Thyroid gland (tissue), 4 donors: ENCODE measurements at regions not wholly inside any gene's neighbourhood (a gene's known extent, or its start where the extent isn't known, plus 50 kb on each side); places are given as distances from the start of the nearest gene placed in this dataset.

Source experiments
- DNase-seq, 2 donors: peaks; one replicate each; pipeline ENCODE4 v3.0.0-alpha.2; 2019
- H3K27ac ChIP-seq, 3 donors: fragments of 200-600 bp; sonication (generic); 1 replicate in 2 of 3; 2 replicates in 1 of 3; pipeline ENCODE4 v1.5.1; 2016 to 2019; ENCODE audit warnings: mild to moderate bottlenecking in 1 of 3, moderate library complexity in 1 of 3
- H3K27me3 ChIP-seq: fragments of 200-600 bp; sonication (generic); one replicate; pipeline ENCODE4 v1.5.1; 2019
- H3K36me3 ChIP-seq, 2 donors: fragments of 200-600 bp; sonication (generic); one replicate each; pipeline ENCODE4 v1.5.1; 2016 to 2019
- H3K4me1 ChIP-seq, 2 donors: fragments of 200-600 bp; sonication (generic); one replicate each; pipeline ENCODE4 v1.5.1; 2017 to 2019
- H3K4me3 ChIP-seq, 3 donors: fragments of 200-600 bp; sonication (generic); replicated peaks in 1 of 3; 1 replicate in 2 of 3; 2 replicates in 1 of 3; pipeline ENCODE4 v1.5.1; 2016; ENCODE audit warnings: mild to moderate bottlenecking in 1 of 3
- H3K9me3 ChIP-seq: fragments of 200-600 bp; sonication (generic); one replicate; pipeline ENCODE4 v1.5.1; 2017
- POLR2A ChIP-seq, 2 donors: fragments of 450-650 bp; IDR thresholded peaks; one replicate each; pipeline ENCODE4 v1.6.1; 2017; ENCODE audit warnings: antibody characterized with exemption in 2 of 2, mild to moderate bottlenecking in 2 of 2, moderate library complexity in 1 of 2
- WGBS, 2 donors: methylation state at CpG; one replicate each; pipeline ENCODE4 v1.1.5; 2017; 5-methylcytosine and 5-hydroxymethylcytosine counted together
- intact Hi-C: fragments of 100-400 bp; cut with DNase I; formaldehyde crosslinking; loops from one replicate; pipeline ENCODE4 v1.15.1; 2023
- TF ChIP-seq, protein P1 (sequence below), 6 experiments: fragments of 200-600 bp in 3 of 6; fragments of 450-650 bp in 3 of 6; sonication (generic) in 3 of 6; IDR thresholded peaks; one replicate each; pipeline ENCODE4 v1.5.1; 2016 to 2019; ENCODE audit warnings: antibody characterized with exemption in 6 of 6, mild to moderate bottlenecking in 2 of 6, inconsistent platforms in 1 of 6, moderate library complexity in 1 of 6

DNA sequence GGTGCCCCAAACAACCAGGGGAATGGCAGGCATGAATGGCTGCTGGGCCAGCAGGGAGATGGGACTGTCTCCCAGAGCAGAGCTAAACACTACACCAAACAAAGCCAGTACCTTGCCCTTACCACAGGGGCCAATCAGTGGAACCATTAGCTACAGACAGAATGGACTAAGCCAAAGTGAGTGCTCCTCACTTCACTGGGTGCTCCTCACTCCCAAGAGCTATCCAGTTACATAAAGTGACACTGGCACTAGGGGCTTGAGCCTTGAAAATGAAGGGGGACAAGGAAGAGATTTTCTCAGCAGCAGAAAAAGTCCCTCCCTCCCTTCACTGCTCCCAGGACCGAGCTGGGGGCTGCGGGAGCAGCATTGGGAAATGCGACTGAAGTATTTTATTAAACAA, 110.9 kb upstream of the SHB start:
- Histone ChIP-seq H3K36me3 (no peaks in the 10 kb centered on the region), H3K4me3 (no peak overlapping the region), H3K9me3 (no peaks in the 10 kb centered on the region), H3K27me3 (no peaks in the 10 kb centered on the region), H3K27ac (no peak overlapping the region), H3K4me1 (no peaks in the 10 kb centered on the region)
- intact Hi-C loops, result no loop called here
- no peak for TF ChIP-seq POLR2A (IDR thresholded peaks at IDR 0.05)
- TF ChIP-seq, protein P1, sequence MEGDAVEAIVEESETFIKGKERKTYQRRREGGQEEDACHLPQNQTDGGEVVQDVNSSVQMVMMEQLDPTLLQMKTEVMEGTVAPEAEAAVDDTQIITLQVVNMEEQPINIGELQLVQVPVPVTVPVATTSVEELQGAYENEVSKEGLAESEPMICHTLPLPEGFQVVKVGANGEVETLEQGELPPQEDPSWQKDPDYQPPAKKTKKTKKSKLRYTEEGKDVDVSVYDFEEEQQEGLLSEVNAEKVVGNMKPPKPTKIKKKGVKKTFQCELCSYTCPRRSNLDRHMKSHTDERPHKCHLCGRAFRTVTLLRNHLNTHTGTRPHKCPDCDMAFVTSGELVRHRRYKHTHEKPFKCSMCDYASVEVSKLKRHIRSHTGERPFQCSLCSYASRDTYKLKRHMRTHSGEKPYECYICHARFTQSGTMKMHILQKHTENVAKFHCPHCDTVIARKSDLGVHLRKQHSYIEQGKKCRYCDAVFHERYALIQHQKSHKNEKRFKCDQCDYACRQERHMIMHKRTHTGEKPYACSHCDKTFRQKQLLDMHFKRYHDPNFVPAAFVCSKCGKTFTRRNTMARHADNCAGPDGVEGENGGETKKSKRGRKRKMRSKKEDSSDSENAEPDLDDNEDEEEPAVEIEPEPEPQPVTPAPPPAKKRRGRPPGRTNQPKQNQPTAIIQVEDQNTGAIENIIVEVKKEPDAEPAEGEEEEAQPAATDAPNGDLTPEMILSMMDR (IDR thresholded peaks at IDR 0.05), result no peak
- 95 to 98% methylated on average over 3 of the region's 3 CpGs for WGBS, 2 donors
- DNase-seq, result no peak

DNA sequence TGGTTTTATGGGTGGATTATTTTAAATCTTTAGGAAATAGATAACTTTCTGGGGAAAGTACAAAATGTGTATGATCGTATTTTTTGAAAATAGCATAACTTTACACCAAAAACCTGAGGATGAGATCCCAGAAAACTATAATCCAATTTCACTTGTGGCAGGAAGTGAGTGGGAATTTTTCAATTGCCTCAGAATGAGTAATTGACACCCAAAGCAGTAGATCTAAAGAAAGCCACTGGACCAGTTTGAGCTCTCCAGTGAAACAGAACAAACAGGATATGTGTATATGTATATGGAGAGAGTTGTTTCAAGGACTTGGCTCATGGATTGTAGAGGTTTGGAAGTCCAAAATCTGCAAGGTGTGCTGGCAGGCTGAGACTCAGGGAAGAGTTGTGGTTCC, 109.2 kb upstream of the SHB start:
- Histone ChIP-seq H3K36me3 (no peaks in the 10 kb centered on the region), H3K27me3 (no peaks in the 10 kb centered on the region), H3K9me3 (no peaks in the 10 kb centered on the region), H3K27ac (no peak overlapping the region), H3K4me1 (no peaks in the 10 kb centered on the region), H3K4me3 (no peak overlapping the region)
- intact Hi-C loops, result no loop called here
- WGBS, 2 donors, result 78 to 95% methylated on average over 1 of the region's 1 CpG
- no peak for DNase-seq
- TF ChIP-seq, protein P1 (IDR thresholded peaks at IDR 0.05), result no peak
- no peak for TF ChIP-seq POLR2A (IDR thresholded peaks at IDR 0.05)

DNA sequence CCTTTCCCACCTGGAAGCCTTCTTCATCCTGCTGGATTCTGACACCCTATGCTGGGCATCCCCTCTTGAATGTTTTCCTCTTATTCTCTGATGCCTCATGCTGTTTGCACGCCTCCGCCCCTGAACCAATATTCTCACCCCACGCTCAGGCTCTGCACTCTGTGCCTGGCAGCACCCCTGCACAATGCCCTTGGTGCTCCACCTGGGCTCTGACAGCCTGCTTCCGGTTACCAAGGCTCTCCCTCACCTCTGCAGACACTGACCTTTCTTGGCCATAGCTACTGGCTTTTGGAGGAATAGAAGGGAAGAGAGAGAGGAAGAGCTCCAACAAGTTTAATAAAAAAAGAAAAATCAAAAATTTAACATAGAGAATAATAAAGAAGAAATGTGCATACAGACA, 108.7 kb upstream of the SHB start:
- intact Hi-C loops, result no loop called here
- no peaks in the 10 kb centered on the region for H3K9me3 ChIP-seq
- no peak overlapping the region for H3K27ac ChIP-seq
- H3K36me3 ChIP-seq, result no peaks in the 10 kb centered on the region
- no peak for DNase-seq
- 86 to 94% methylated on average over 4 of the region's 4 CpGs for WGBS, 2 donors
- H3K27me3 ChIP-seq, result no peaks in the 10 kb centered on the region
- no peak overlapping the region for H3K4me3 ChIP-seq
- TF ChIP-seq POLR2A (IDR thresholded peaks at IDR 0.05), result no peak
- TF ChIP-seq, protein P1 (IDR thresholded peaks at IDR 0.05), result no peak
- H3K4me1 ChIP-seq, result no peaks in the 10 kb centered on the region

- no peak for DNase-seq
- Histone ChIP-seq H3K36me3 (no peaks in the 10 kb centered on the region), H3K27ac (no peak overlapping the region), H3K4me1 (no peaks in the 10 kb centered on the region), H3K9me3 (no peaks in the 10 kb centered on the region), H3K4me3 (no peak overlapping the region), H3K27me3 (no peaks in the 10 kb centered on the region)
- TF ChIP-seq, protein P1 (IDR thresholded peaks at IDR 0.05), result no peak
- TF ChIP-seq POLR2A (IDR thresholded peaks at IDR 0.05), result no peak
- intact Hi-C loops, result no loop called here
- 93% methylated on average over 1 of the region's 1 CpG for WGBS, 2 donors
These were observed 107.2 kb upstream of the SHB start for GRCh38 chr9:38176251-38176650.

GRCh38 chr9:38175423-38175822, 106.4 kb upstream of the SHB start:
- Histone ChIP-seq H3K36me3 (no peaks in the 10 kb centered on the region), H3K27ac (no peak overlapping the region), H3K27me3 (no peaks in the 10 kb centered on the region), H3K4me1 (no peaks in the 10 kb centered on the region), H3K9me3 (no peaks in the 10 kb centered on the region), H3K4me3 (no peak overlapping the region)
- WGBS, 2 donors, result 91 to 99% methylated on average over 3 of the region's 3 CpGs
- DNase-seq, result no peak
- TF ChIP-seq, protein P1 (IDR thresholded peaks at IDR 0.05), result no peak
- TF ChIP-seq POLR2A (IDR thresholded peaks at IDR 0.05), result no peak
- intact Hi-C loops, result no loop called here
